KMS-11 (cell line): ENCODE measurements at regions not wholly inside any gene's neighbourhood (a gene's known extent, or its start where the extent isn't known, plus 50 kb on each side); places are given as distances from the start of the nearest gene placed in this dataset.
A peak's percentile ranks its signal among the peaks of the same experiment; 100 is the strongest.

Experiments used
- H2AFZ ChIP-seq: fragments of 200-600 bp; sonication (generic); 2 replicates; pipeline ENCODE4 v1.6.1; 2016; ENCODE audit warnings: antibody characterized with exemption, mixed run types, low read depth
- H3K27ac ChIP-seq: fragments of 200-600 bp; sonication (generic); 2 replicates; pipeline ENCODE4 v1.6.1; 2016; ENCODE audit warnings: mild to moderate bottlenecking, mixed run types
- H3K27me3 ChIP-seq: fragments of 200-600 bp; sonication (generic); 2 replicates; pipeline ENCODE4 v1.6.1; 2017; ENCODE audit warnings: mild to moderate bottlenecking, low read depth, mixed run types, moderate library complexity; ENCODE audit not compliant: insufficient read depth
- H3K36me3 ChIP-seq: fragments of 200-600 bp; sonication (generic); 2 replicates; pipeline ENCODE4 v1.6.1; 2017; ENCODE audit warnings: mild to moderate bottlenecking, mixed run types; ENCODE audit not compliant: insufficient read depth
- H3K4me1 ChIP-seq: fragments of 200-600 bp; sonication (generic); 2 replicates; pipeline ENCODE4 v1.6.1; 2016; ENCODE audit warnings: mild to moderate bottlenecking, low read depth, mixed run types; ENCODE audit not compliant: poor library complexity, severe bottlenecking
- H3K4me2 ChIP-seq: fragments of 200-600 bp; sonication (generic); 2 replicates; pipeline ENCODE4 v1.7.0; 2016; ENCODE audit warnings: mild to moderate bottlenecking, mixed run types
- H3K4me3 ChIP-seq: fragments of 200-600 bp; sonication (generic); IDR thresholded peaks from 2 replicates; pipeline ENCODE4 v1.6.1; 2017; ENCODE audit warnings: low read depth, low read length, mixed read lengths; ENCODE audit not compliant: insufficient read depth
- H3K79me2 ChIP-seq: fragments of 200-600 bp; sonication (generic); 2 replicates; pipeline ENCODE4 v1.6.1; 2016; ENCODE audit warnings: low read depth, mixed run types; ENCODE audit not compliant: insufficient read depth
- H3K9ac ChIP-seq: fragments of 200-600 bp; sonication (generic); 2 replicates; pipeline ENCODE4 v1.6.1; 2016; ENCODE audit warnings: mild to moderate bottlenecking, mixed run types
- H4K20me1 ChIP-seq: fragments of 200-600 bp; sonication (generic); 2 replicates; pipeline ENCODE4 v1.6.1; 2016; ENCODE audit warnings: mild to moderate bottlenecking, mixed run types; ENCODE audit not compliant: insufficient read depth
- TF ChIP-seq, protein P1 (sequence below): fragments of 200-600 bp; sonication (generic); conservative IDR thresholded peaks from 2 replicates; pipeline ENCODE4 v1.6.1; 2017; ENCODE audit warnings: low read depth, mild to moderate bottlenecking, antibody characterized with exemption, low read length, moderate library complexity, mixed read lengths

DNA sequence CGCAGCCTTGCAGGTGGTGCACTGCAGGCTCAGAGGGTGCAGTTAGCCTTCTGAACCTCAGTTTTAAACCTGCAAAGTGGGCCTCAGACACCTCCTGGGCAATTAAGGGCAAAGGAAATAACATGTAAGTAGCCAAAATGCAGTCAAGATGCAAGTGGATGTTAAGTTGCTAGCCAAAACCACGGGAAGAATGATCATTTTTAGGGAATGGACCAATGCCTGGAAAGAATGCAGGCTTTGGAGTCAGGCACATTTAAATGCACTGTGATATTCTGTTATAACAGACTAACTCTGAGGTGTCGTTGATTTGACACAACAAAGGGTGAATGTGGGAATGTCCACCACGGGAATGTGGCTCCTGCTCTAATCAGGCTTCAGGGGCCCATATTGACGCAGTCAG is 57.9 kb upstream of the PTGFRN start:
- no peak overlapping the region for H3K27ac ChIP-seq
- no peak overlapping the region for H3K9ac ChIP-seq
- no peaks in the 10 kb centered on the region for H3K27me3 ChIP-seq
- H3K4me3 ChIP-seq, result no peak overlapping the region
- no peaks in the 10 kb centered on the region for H4K20me1 ChIP-seq
- no peak overlapping the region for H3K4me2 ChIP-seq
- H3K4me1 ChIP-seq, result peaks cover 24% of the 10 kb centered on the region
- no peaks in the 10 kb centered on the region for H3K79me2 ChIP-seq
- no peak overlapping the region for H2AFZ ChIP-seq
- TF ChIP-seq, protein P1, sequence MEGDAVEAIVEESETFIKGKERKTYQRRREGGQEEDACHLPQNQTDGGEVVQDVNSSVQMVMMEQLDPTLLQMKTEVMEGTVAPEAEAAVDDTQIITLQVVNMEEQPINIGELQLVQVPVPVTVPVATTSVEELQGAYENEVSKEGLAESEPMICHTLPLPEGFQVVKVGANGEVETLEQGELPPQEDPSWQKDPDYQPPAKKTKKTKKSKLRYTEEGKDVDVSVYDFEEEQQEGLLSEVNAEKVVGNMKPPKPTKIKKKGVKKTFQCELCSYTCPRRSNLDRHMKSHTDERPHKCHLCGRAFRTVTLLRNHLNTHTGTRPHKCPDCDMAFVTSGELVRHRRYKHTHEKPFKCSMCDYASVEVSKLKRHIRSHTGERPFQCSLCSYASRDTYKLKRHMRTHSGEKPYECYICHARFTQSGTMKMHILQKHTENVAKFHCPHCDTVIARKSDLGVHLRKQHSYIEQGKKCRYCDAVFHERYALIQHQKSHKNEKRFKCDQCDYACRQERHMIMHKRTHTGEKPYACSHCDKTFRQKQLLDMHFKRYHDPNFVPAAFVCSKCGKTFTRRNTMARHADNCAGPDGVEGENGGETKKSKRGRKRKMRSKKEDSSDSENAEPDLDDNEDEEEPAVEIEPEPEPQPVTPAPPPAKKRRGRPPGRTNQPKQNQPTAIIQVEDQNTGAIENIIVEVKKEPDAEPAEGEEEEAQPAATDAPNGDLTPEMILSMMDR, result no peak
- no peaks in the 10 kb centered on the region for H3K36me3 ChIP-seq

DNA sequence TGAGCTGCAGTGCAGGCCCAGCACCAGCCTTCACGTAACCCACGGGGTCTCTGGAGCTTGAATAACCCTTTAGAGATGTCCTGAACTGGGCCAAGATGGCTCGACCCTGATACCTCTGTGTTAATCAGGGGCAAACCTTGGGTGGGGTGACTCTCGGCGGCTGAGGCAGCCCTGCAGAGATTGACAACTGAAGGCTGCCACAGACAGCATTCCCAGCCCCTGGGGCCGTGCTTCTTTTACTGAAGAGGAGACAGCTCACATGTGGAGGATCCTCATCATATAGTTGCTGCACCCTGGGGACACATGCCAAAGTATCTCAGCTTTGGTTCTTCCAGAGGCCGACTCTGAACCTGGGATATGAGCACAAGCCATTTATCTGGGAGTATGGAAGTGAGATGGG is 57.3 kb upstream of the PTGFRN start:
- Histone ChIP-seq H3K4me1 (peaks cover 24% of the 10 kb centered on the region), H4K20me1 (no peaks in the 10 kb centered on the region), H3K9ac (no peak overlapping the region), H3K79me2 (no peaks in the 10 kb centered on the region), H3K4me3 (no peak overlapping the region), H3K27me3 (no peaks in the 10 kb centered on the region), H3K27ac (no peak overlapping the region), H3K4me2 (no peak overlapping the region), H3K36me3 (no peaks in the 10 kb centered on the region), H2AFZ (no peak overlapping the region)
- TF ChIP-seq, protein P1, result no peak

DNA sequence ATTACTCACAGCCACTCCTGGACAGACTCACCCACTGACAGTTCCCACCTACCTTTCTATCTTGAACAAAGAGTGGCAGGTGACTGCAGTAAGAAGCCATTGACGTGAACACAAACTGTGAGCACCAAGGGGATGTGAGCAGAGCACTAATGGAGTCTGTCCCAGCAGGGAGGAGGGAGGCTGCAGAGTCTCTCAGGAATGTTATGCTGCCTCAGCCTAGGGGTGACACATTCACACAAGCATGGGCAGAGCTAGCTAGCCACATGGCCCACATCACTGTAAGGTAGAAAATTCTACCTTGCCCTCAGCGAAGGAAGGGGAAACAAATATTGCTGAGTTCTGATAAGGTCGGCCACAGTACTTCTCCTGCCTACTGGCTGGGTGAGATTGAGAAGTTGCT is 56.8 kb upstream of the PTGFRN start:
- H3K27ac ChIP-seq, result no peak overlapping the region
- H4K20me1 ChIP-seq, result no peaks in the 10 kb centered on the region
- H3K27me3 ChIP-seq, result no peaks in the 10 kb centered on the region
- no peaks in the 10 kb centered on the region for H3K36me3 ChIP-seq
- no peak overlapping the region for H2AFZ ChIP-seq
- H3K4me2 ChIP-seq, result no peak overlapping the region
- H3K4me3 ChIP-seq, result no peak overlapping the region
- TF ChIP-seq, protein P1, result no peak
- no peaks in the 10 kb centered on the region for H3K79me2 ChIP-seq
- no peak overlapping the region for H3K9ac ChIP-seq
- H3K4me1 ChIP-seq, result peaks cover 24% of the 10 kb centered on the region

DNA sequence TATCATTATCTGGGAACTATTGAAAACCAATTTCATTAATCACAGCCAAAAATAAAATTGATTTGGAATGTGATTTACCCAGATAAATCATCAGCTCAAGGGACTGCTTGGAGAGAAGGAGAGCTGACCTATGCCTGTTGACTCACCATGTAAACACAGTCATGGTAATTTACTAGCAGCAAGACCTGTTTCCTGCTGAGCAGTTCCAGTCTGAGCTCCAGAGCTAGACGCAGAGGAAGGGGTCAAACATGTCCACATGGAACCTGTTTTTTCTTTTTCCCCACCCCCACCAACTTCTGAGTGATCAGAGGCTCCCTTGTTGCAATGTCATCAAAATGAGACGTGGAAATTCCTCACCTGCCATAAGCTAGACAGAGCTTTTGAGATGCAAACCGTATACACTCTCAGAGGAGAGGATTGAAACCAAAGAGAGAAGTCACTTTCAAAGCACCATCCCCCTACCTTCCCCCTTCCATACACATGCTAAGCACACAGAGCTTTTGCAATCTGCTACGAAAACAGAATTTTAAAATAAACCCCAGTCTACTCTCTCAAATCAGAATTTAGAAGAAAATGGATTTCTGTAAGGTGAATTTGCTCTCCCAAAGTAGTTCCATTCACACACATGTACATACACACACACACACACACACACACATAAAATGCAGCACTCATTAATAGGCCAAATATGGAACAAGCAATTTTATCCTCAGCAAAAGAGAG is 55.9 kb upstream of the PTGFRN start:
- no peaks in the 10 kb centered on the region for H3K79me2 ChIP-seq
- peak overlapping the region; percentile 42; the same call in 1 of the 2 replicates for H3K4me2 ChIP-seq
- peaks cover 24% of the 10 kb centered on the region for H3K4me1 ChIP-seq
- no peaks in the 10 kb centered on the region for H3K27me3 ChIP-seq
- H2AFZ ChIP-seq, result peak overlapping the region; percentile 67
- H3K36me3 ChIP-seq, result no peaks in the 10 kb centered on the region
- TF ChIP-seq, protein P1, result no peak
- H4K20me1 ChIP-seq, result no peaks in the 10 kb centered on the region
- peak overlapping the region; percentile 22; the same call in 1 of the 2 replicates for H3K27ac ChIP-seq
- H3K4me3 ChIP-seq, result no peak overlapping the region
- no peak overlapping the region for H3K9ac ChIP-seq
